Activated CD8-positive, alpha-beta T cell treated with anti-CD3 and anti-CD28 coated beads for 36 hours (primary cell): ENCODE measurements at regions not wholly inside any gene's neighbourhood (a gene's known extent, or its start where the extent isn't known, plus 50 kb on each side); places are given as distances from the start of the nearest gene placed in this dataset.

Source experiments
- ATAC-seq: fragments of 200-7000 bp; cut with Tn5 transposase; one replicate; pipeline ENCODE4 v1.10.0; 2021; ENCODE audit warnings: mild to moderate bottlenecking, moderate library complexity
- CTCF ChIA-PET: fragments of 350-600 bp; sonication (Branson Sonifier 250); formaldehyde crosslinking; loops from one replicate; lab custom pipeline; 2021; ENCODE audit warnings: antibody characterized with exemption; lab: Charles Lee
- POLR2A ChIA-PET: fragments of 350-600 bp; sonication (Branson Sonifier 250); formaldehyde crosslinking; loops from one replicate; lab custom pipeline; 2021; ENCODE audit warnings: antibody characterized with exemption; lab: Charles Lee
- DNase-seq: peaks from one replicate; pipeline ENCODE4 v3.0.0-alpha.2; 2020
- H3K27ac Mint-ChIP-seq: one replicate; pipeline ENCODE4 v1.8.0; 2021; ENCODE audit warnings: mild to moderate bottlenecking, mixed read lengths
- H3K27me3 Mint-ChIP-seq: one replicate; pipeline ENCODE4 v1.8.0; 2021; ENCODE audit warnings: mixed read lengths
- H3K36me3 Mint-ChIP-seq: one replicate; pipeline ENCODE4 v1.8.0; 2021; ENCODE audit warnings: low read depth, mixed read lengths
- H3K4me1 Mint-ChIP-seq: one replicate; pipeline ENCODE4 v1.8.0; 2021; ENCODE audit warnings: low read depth, mixed read lengths
- H3K4me3 Mint-ChIP-seq: one replicate; pipeline ENCODE4 v1.8.0; 2021; ENCODE audit warnings: mild to moderate bottlenecking, moderate library complexity, mixed read lengths
- H3K9me3 Mint-ChIP-seq: one replicate; pipeline ENCODE4 v1.8.0; 2021; ENCODE audit warnings: mixed read lengths
- CTCF ChIP-seq: fragments of 200-600 bp; IDR thresholded peaks from one replicate; pipeline ENCODE4 v1.8.0; 2022; ENCODE audit warnings: antibody characterized with exemption, mild to moderate bottlenecking
- intact Hi-C: fragments of 100-400 bp; cut with micrococcal nuclease; formaldehyde crosslinking; loops from one replicate; pipeline ENCODE4 v1.10.0; 2022

- no peak overlapping the region for H3K27ac Mint-ChIP-seq
- H3K36me3 Mint-ChIP-seq = no peaks in the 10 kb centered on the region
- intact Hi-C loops = no loop called here
- H3K9me3 Mint-ChIP-seq = peaks cover 2% of the 10 kb centered on the region
- no peak for ATAC-seq
- H3K4me3 Mint-ChIP-seq = no peak overlapping the region
- ChIA-PET POLR2A (no interaction called here), CTCF (no interaction called here)
- no peaks in the 10 kb centered on the region for H3K4me1 Mint-ChIP-seq
- peaks cover 14% of the 10 kb centered on the region for H3K27me3 Mint-ChIP-seq
- TF ChIP-seq CTCF = no peak
- DNase-seq = no peak
Measured at GRCh38 chr14:104254735-104255400, 116.5 kb downstream of the KIF26A start.

DNA sequence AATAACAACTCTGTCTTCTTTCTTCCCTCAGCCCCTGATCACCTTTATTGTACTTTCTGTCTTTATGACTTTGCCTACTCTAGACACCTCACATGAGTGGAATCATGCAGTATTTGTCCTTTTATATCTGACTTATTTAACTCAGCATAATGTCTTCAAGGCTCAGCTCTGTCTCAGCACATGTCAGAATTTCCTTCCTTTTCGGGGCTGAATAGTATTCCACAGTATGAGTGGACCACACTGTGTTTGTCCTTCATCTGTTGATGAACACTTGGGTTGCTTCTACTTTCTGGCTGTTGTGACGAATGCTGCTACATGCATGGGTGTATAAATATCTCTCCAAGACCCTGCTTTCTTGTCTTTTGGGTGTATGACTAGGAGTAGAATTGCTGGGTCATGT, 117.6 kb downstream of the KIF26A start:
- Mint-ChIP-seq H3K27ac (no peak overlapping the region), H3K27me3 (peaks cover 14% of the 10 kb centered on the region), H3K9me3 (peaks cover 8% of the 10 kb centered on the region), H3K4me1 (no peaks in the 10 kb centered on the region), H3K36me3 (no peaks in the 10 kb centered on the region), H3K4me3 (no peak overlapping the region)
- POLR2A ChIA-PET = no interaction called here
- ATAC-seq (no peak), DNase-seq (no peak)
- intact Hi-C loops = no loop called here
- TF ChIP-seq CTCF = no peak
- CTCF ChIA-PET = no interaction called here

- H3K27me3 Mint-ChIP-seq = peaks cover 2% of the 10 kb centered on the region
- H3K4me1 Mint-ChIP-seq = no peaks in the 10 kb centered on the region
- intact Hi-C loops = no loop called here
- no peak for TF ChIP-seq CTCF
- no peak overlapping the region for H3K27ac Mint-ChIP-seq
- no peak overlapping the region for H3K4me3 Mint-ChIP-seq
- no peak for ATAC-seq
- POLR2A ChIA-PET = no interaction called here
- CTCF ChIA-PET = no interaction called here
- DNase-seq = no peak
- H3K9me3 Mint-ChIP-seq = peaks cover 6% of the 10 kb centered on the region
- H3K36me3 Mint-ChIP-seq = no peaks in the 10 kb centered on the region
Measured at GRCh38 chr14:104262515-104263514, 124.4 kb downstream of the KIF26A start.

- H3K36me3 Mint-ChIP-seq = no peaks in the 10 kb centered on the region
- no peak for ATAC-seq
- no peak for DNase-seq
- no peak overlapping the region for H3K4me3 Mint-ChIP-seq
- no peak overlapping the region for H3K27ac Mint-ChIP-seq
- peaks cover 6% of the 10 kb centered on the region for H3K9me3 Mint-ChIP-seq
- intact Hi-C loops = no loop called here
- no peaks in the 10 kb centered on the region for H3K4me1 Mint-ChIP-seq
- peaks cover 2% of the 10 kb centered on the region for H3K27me3 Mint-ChIP-seq
- ChIA-PET POLR2A (no interaction called here), CTCF (no interaction called here)
- no peak for TF ChIP-seq CTCF
Measured at GRCh38 chr14:104263675-104264358, 125.4 kb downstream of the KIF26A start.
